ENCODE measurements at regions not wholly inside any gene's neighbourhood (a gene's known extent, or its start where the extent isn't known, plus 50 kb on each side); places are given as distances from the start of the nearest gene placed in this dataset.

DNA sequence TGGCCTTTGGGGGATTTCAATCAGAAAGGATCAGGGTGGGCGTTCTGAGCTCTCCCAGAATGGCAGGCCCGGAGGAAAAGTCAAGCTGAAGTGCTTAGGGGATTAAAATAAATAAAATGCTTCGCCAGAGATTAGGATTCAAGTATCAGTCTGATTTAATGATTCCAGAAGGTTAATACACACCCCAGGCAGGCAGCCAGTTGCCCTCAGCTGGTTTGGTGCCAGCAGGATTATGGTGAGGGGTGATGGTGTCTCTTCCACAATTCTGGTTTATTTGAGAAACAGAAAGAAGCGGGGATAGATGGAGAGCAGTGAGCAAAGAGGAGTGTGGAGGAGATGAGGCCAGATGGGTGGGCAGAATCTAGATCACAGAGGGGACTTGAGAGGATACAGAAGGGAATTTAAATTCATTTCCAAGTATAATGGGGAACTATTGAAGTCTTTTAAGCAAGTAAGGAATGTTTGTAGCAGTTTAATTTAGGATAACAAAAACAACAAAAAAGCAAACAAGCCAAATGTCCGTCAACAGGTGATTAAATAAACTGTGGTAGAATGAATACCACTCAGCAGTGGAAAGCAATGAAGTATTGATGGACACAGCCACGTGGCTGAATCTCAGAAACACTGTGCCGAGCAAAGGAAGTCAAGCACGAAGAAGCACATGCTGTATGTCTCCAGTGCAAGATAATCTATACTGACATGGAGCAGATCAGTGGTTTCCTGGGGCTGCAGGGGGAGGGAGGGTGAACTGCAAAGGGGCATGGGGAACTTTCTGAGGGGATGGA lies 297.7 kb downstream of the MSX2 start:
- Histone ChIP-seq H3K9me2 (replicated peaks; ENCODE audit: low read depth, low read length) (no peaks in the 10 kb centered on the region), H3K36me3 (ENCODE audit: insufficient read depth, low read length) (no peaks in the 10 kb centered on the region), H3K4me3 (ENCODE audit: low read length, poor library complexity, severe bottlenecking) (no peak overlapping the region), H3K4me2 (ENCODE audit: low read depth, low read length, poor library complexity, severe bottlenecking) (no peak overlapping the region), H3K9me3 (ENCODE audit: insufficient read depth, low read depth, low read length) (no peaks in the 10 kb centered on the region; the same call in 1 of the 2 replicates), H3K27me3 (ENCODE audit: insufficient read depth, low read length, poor library complexity, severe bottlenecking) (no peaks in the 10 kb centered on the region), H4K20me1 (ENCODE audit: insufficient read depth, low read length, poor library complexity, severe bottlenecking) (no peaks in the 10 kb centered on the region), H3K4me1 (ENCODE audit: insufficient read depth, low read length, poor library complexity, severe bottlenecking) (no peaks in the 10 kb centered on the region), H3K9ac (ENCODE audit: low read depth, low read length, poor library complexity, severe bottlenecking) (no peak overlapping the region), H3F3A (ENCODE audit: low read depth) (no peaks in the 10 kb centered on the region), H2AFZ (ENCODE audit: low read length) (no peak overlapping the region), H3K79me2 (ENCODE audit: insufficient read depth, low read length) (no peaks in the 10 kb centered on the region)
- TF ChIP-seq, protein P1, sequence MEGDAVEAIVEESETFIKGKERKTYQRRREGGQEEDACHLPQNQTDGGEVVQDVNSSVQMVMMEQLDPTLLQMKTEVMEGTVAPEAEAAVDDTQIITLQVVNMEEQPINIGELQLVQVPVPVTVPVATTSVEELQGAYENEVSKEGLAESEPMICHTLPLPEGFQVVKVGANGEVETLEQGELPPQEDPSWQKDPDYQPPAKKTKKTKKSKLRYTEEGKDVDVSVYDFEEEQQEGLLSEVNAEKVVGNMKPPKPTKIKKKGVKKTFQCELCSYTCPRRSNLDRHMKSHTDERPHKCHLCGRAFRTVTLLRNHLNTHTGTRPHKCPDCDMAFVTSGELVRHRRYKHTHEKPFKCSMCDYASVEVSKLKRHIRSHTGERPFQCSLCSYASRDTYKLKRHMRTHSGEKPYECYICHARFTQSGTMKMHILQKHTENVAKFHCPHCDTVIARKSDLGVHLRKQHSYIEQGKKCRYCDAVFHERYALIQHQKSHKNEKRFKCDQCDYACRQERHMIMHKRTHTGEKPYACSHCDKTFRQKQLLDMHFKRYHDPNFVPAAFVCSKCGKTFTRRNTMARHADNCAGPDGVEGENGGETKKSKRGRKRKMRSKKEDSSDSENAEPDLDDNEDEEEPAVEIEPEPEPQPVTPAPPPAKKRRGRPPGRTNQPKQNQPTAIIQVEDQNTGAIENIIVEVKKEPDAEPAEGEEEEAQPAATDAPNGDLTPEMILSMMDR (conservative IDR thresholded peaks at IDR 0.05; ENCODE audit: low read length), result no peak
- no peak for TF ChIP-seq EZH2phosphoT487 (IDR thresholded peaks at IDR 0.05; ENCODE audit: borderline replicate concordance)

DNA sequence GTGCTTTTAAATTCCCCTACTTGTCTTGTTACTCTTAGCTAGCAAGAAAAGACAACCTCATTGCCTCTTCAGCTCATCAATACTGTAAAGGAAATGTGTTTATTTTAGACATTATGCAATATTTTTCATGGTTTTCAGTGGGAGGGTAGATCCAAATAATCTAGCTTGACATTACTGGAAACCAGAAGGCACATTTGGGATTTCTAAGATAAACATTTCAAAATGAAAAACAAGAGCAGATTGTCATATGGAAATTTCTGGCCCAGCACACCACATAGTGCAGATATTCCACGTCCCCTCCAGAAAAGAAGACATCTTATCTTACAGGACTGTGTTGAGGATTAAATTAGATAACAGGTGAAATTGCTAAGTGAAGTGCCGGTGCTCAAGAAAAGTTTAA lies 296.9 kb downstream of the MSX2 start:
- no peaks in the 10 kb centered on the region for H3K36me3 ChIP-seq (ENCODE audit: insufficient read depth, low read length)
- H3K9me3 ChIP-seq (ENCODE audit: insufficient read depth, low read depth, low read length), result no peaks in the 10 kb centered on the region; the same call in 1 of the 2 replicates
- no peaks in the 10 kb centered on the region for H3K9me2 ChIP-seq (replicated peaks; ENCODE audit: low read depth, low read length)
- H3K4me3 ChIP-seq (ENCODE audit: low read length, poor library complexity, severe bottlenecking), result no peak overlapping the region
- no peak overlapping the region for H3K4me2 ChIP-seq (ENCODE audit: low read depth, low read length, poor library complexity, severe bottlenecking)
- no peak for TF ChIP-seq EZH2phosphoT487 (IDR thresholded peaks at IDR 0.05; ENCODE audit: borderline replicate concordance)
- TF ChIP-seq, protein P1 (conservative IDR thresholded peaks at IDR 0.05; ENCODE audit: low read length), result no peak
- no peak overlapping the region for H3K9ac ChIP-seq (ENCODE audit: low read depth, low read length, poor library complexity, severe bottlenecking)
- no peaks in the 10 kb centered on the region for H4K20me1 ChIP-seq (ENCODE audit: insufficient read depth, low read length, poor library complexity, severe bottlenecking)
- H3K27me3 ChIP-seq (ENCODE audit: insufficient read depth, low read length, poor library complexity, severe bottlenecking), result no peaks in the 10 kb centered on the region
- no peaks in the 10 kb centered on the region for H3K79me2 ChIP-seq (ENCODE audit: insufficient read depth, low read length)
- no peaks in the 10 kb centered on the region for H3F3A ChIP-seq (ENCODE audit: low read depth)
- H3K4me1 ChIP-seq (ENCODE audit: insufficient read depth, low read length, poor library complexity, severe bottlenecking), result no peaks in the 10 kb centered on the region
- no peak overlapping the region for H2AFZ ChIP-seq (ENCODE audit: low read length)

DNA sequence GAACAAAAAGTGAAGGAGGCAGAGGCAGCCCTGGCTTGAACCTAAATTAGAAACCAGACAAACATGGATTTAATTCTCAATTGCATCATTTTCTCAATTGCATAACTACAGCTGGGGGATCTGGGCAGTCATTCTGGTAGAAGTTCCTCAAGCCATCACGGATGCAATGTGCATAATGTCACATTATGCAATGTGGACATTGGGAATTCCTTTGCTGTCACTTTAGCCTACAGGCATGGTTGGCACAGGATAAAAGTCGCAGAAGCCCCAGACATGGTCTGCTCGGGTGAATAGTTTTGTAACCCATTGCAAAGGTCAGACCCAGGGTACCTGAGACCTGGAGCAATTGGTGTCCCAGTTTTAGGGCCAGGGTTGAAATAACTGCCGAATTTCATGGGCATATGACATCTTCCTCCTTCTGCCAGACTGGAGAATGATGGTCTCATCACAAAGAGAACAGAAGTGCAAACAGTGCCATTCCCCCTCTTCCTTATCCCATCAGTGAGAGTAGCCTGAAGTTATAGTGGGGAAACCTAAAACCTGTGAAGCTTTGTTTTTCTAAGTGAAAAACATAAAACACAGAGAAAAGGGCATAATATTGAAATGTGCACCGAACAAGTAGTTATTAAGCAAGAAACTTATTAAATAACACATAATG lies 290.8 kb downstream of the MSX2 start:
- Histone ChIP-seq H3K36me3 (ENCODE audit: insufficient read depth, low read length) (no peaks in the 10 kb centered on the region), H3K4me3 (ENCODE audit: low read length, poor library complexity, severe bottlenecking) (no peak overlapping the region), H4K20me1 (ENCODE audit: insufficient read depth, low read length, poor library complexity, severe bottlenecking) (no peaks in the 10 kb centered on the region), H3K4me1 (ENCODE audit: insufficient read depth, low read length, poor library complexity, severe bottlenecking) (no peaks in the 10 kb centered on the region), H3K9me2 (replicated peaks; ENCODE audit: low read depth, low read length) (no peaks in the 10 kb centered on the region), H3K9me3 (ENCODE audit: insufficient read depth, low read depth, low read length) (no peaks in the 10 kb centered on the region), H3K9ac (ENCODE audit: low read depth, low read length, poor library complexity, severe bottlenecking) (no peak overlapping the region), H3F3A (ENCODE audit: low read depth) (no peaks in the 10 kb centered on the region), H3K27me3 (ENCODE audit: insufficient read depth, low read length, poor library complexity, severe bottlenecking) (no peaks in the 10 kb centered on the region), H2AFZ (ENCODE audit: low read length) (no peak overlapping the region), H3K4me2 (ENCODE audit: low read depth, low read length, poor library complexity, severe bottlenecking) (no peak overlapping the region), H3K79me2 (ENCODE audit: insufficient read depth, low read length) (no peaks in the 10 kb centered on the region)
- TF ChIP-seq, protein P1 (conservative IDR thresholded peaks at IDR 0.05; ENCODE audit: low read length), result no peak
- no peak for TF ChIP-seq EZH2phosphoT487 (IDR thresholded peaks at IDR 0.05; ENCODE audit: borderline replicate concordance)
